Astrocyte of the cerebellum (primary cell): ENCODE measurements at regions not wholly inside any gene's neighbourhood (a gene's known extent, or its start where the extent isn't known, plus 50 kb on each side); places are given as distances from the start of the nearest gene placed in this dataset.

Experiments
- DNase-seq: peaks from one replicate; pipeline ENCODE4 v3.0.0-alpha.2; 2011; ENCODE audit warnings: low read depth
- H3K4me3 ChIP-seq: 2 replicates; pipeline ENCODE4 v1.5.1; 2011; ENCODE audit warnings: mild to moderate bottlenecking, low read depth, low read length, moderate library complexity
- in situ Hi-C: cut with HindIII; loops from 2 replicates; pipeline ENCODE4 v1.10.0; 2017; ENCODE audit warnings: low sequenced_read_pairs
- TF ChIP-seq, protein P1 (sequence below): IDR thresholded peaks from 2 replicates; pipeline ENCODE4 v1.5.1; 2012; ENCODE audit warnings: low read length, low read depth, moderate library complexity, mild to moderate bottlenecking; ENCODE audit errors: missing control alignments

DNA sequence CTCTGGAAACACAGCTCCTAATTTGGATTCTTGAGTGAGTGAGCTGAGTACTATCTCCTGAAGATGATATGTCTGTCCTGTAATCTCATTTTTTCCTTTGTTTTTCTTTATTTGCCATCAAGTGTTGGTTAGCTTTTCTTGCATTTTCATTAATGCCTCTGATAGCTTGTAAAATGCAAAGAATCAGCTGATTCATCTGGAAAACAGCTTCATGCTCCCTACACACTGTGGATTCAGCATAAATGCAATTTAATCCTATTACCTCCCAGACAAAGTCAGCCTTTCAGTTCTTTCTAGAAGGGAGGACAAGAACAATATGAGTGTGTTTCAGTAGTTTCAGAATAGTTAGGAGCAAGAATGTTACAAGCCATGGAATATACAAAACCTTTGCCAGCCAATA is 79.4 kb downstream of the DACT1 start:
- in situ Hi-C loops = no loop called here
- no peak overlapping the region for H3K4me3 ChIP-seq
- no peak for DNase-seq
- TF ChIP-seq, protein P1, sequence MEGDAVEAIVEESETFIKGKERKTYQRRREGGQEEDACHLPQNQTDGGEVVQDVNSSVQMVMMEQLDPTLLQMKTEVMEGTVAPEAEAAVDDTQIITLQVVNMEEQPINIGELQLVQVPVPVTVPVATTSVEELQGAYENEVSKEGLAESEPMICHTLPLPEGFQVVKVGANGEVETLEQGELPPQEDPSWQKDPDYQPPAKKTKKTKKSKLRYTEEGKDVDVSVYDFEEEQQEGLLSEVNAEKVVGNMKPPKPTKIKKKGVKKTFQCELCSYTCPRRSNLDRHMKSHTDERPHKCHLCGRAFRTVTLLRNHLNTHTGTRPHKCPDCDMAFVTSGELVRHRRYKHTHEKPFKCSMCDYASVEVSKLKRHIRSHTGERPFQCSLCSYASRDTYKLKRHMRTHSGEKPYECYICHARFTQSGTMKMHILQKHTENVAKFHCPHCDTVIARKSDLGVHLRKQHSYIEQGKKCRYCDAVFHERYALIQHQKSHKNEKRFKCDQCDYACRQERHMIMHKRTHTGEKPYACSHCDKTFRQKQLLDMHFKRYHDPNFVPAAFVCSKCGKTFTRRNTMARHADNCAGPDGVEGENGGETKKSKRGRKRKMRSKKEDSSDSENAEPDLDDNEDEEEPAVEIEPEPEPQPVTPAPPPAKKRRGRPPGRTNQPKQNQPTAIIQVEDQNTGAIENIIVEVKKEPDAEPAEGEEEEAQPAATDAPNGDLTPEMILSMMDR = no peak

- no peak for DNase-seq
- in situ Hi-C loops = no loop called here
- no peak overlapping the region for H3K4me3 ChIP-seq
- TF ChIP-seq, protein P1 = no peak
Observed at GRCh38 chr14:58717813-58718212, 80.1 kb downstream of the DACT1 start.

DNA sequence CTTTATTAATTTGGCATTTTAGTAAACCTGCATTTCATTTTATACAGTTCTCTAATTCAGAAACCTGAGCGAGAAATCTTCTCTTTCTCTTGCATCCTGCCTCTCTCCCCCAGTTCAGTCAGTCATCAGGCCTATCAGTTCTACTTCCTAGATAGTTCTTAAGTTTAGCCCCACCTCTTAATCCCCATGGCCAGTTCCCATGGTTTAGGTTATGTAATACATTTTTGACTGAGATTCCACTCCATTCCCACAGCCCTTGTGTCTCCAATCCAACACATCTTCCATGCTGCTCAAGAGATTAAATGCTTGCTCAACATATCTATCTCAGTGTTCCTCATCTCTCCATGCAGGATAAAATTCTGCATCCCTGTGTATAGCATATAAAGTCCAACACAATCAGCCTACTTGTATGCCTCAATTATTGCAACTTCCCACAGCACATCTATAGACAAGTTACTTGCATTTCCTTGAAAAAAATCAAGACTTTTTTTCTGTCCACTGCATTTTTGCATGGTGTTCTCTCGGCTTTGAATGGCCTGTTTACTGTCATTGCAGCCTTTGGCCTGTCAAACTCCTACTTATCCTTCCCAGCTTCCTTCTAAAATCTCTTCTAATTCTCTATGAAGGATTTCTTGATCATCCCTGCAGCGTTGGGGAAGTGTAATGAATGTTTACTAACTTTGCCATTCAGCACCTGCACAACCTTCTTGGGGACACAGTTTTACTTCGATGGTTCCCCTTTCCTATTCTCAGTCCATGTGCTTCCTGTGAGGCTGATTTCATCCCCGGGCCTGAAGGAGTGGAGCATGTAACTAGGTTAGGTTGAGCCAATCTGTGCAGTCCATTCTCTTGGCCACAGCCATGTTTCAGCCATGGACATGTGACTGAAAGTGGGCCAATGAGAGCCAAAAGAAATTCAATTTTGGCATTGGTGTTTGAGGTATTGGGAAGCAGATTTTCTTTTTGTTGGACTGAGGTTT is 80.8 kb downstream of the DACT1 start:
- in situ Hi-C loops = no loop called here
- no peak overlapping the region for H3K4me3 ChIP-seq
- no peak for DNase-seq
- TF ChIP-seq, protein P1 = no peak

- no peak overlapping the region for H3K4me3 ChIP-seq
- in situ Hi-C loops = no loop called here
- DNase-seq = no peak
- TF ChIP-seq, protein P1 = no peak
Observed at GRCh38 chr14:58721723-58722122, 84.0 kb downstream of the DACT1 start.

DNA sequence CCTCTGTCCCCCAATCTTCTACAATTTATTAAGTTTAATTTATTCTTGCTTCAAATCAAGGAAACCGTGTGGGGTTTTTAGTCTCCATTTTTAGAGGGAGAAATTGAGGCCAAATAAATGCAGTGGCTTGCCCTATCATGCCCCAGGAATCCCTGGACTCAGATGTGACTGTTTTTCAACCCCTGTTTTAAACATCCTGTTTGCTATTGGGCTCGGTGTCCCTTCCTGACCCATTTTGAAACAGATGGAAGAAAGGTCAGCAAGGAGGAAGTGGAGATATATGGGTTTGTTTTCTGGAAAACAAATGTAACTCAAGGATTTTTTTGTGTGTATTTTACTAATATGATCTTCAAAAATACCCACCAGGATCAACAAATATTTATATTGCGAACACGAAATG is 84.7 kb downstream of the DACT1 start:
- in situ Hi-C loops = no loop called here
- H3K4me3 ChIP-seq = no peak overlapping the region
- DNase-seq = no peak
- TF ChIP-seq, protein P1 = no peak

DNA sequence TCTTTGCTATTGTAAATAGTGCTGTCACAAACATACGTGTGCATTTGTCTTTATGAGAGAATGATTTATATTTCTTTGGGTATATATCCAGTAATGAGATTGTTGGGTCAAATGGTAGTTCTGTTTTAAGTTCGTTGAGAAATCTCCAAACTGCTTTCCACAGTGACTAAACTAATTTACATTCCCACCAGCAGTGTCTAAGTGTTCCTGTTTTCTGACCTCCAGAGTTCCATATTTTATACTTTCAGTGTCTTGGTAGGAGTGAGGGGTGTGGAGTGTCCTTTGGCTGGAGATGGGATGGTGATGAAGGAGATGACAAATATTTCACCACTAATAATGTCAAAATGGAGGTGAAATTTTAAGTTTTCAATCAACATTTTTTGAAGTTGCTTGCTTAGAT is 86.4 kb downstream of the DACT1 start:
- TF ChIP-seq, protein P1 = no peak
- no peak overlapping the region for H3K4me3 ChIP-seq
- DNase-seq = no peak
- in situ Hi-C loops = no loop called here
